Renal cortical epithelial cell (primary cell): ENCODE measurements at regions not wholly inside any gene's neighbourhood (a gene's known extent, or its start where the extent isn't known, plus 50 kb on each side); places are given as distances from the start of the nearest gene placed in this dataset.

Experiments used
- DNase-seq: peaks from one replicate; pipeline ENCODE4 v3.0.0-alpha.2; 2011; ENCODE audit warnings: low read depth

- no peak for DNase-seq
Observed at GRCh38 chrX:68894513-68895340, 65.9 kb downstream of the EFNB1 start.

GRCh38 chrX:68894142-68894512 lies 65.3 kb downstream of the EFNB1 start:
- peak; percentile 26 for DNase-seq

- DNase-seq, result no peak
Observed at GRCh38 chrX:68892651-68893050, 63.8 kb downstream of the EFNB1 start.

DNA sequence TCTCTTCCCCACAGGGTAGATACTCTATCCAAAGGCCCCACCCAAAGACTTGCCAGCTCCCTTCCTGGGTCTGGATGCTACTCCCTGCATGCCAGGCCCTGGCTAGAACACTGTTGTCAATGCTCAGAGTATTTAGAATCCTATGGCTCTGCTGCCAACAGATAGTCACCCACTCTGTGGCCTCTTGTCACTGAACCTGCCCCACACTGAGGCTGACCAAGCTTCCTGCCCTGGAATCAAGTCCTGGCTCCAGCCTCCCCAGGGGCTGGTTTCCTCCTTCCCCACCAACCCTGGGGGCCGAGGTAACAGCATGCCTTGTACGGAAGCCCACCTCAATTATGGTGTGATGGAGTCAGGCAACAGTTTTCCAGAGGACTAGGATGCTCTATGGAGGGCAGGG lies 63.3 kb downstream of the EFNB1 start:
- no peak for DNase-seq
